Caco-2 (cell line): ENCODE measurements at regions not wholly inside any gene's neighbourhood (a gene's known extent, or its start where the extent isn't known, plus 50 kb on each side); places are given as distances from the start of the nearest gene placed in this dataset.

Experiments
- BruUV-seq: library from RNA; stranded (reverse); fragments of 400-500 nt; replicated peaks from 2 replicates; lab custom pipeline; 2021; lab: Mats Ljungman, UMichigan
- CTCF ChIA-PET: fragments of 300-600 bp; sonication (Branson Sonifier 250); formaldehyde crosslinking; loops from one replicate; lab custom pipeline; 2022; ENCODE audit warnings: antibody characterized with exemption; lab: Charles Lee
- POLR2A ChIA-PET: fragments of 300-600 bp; sonication (Branson Sonifier 250); formaldehyde crosslinking; loops from one replicate; lab custom pipeline; 2022; ENCODE audit warnings: antibody characterized with exemption; lab: Charles Lee
- DNase-seq, 2 experiments: peaks; one replicate each; pipeline versions ENCODE4 v3.0.0 to v3.0.0-alpha.2; 2020 to 2022
- H3K27me3 ChIP-seq: replicated peaks from 2 replicates; pipeline ENCODE4 v1.6.0; 2011; ENCODE audit warnings: low read length; ENCODE audit not compliant: control insufficient read depth, insufficient read depth
- H3K36me3 ChIP-seq: 2 replicates; pipeline ENCODE4 v1.5.1; 2011; ENCODE audit warnings: low read length; ENCODE audit not compliant: control insufficient read depth, insufficient read depth
- H3K4me1 ChIP-seq: fragments of 250-450 bp; sonication (Bioruptor Pico); 2 replicates; pipeline ENCODE4 v1.5.1; 2020; ENCODE audit warnings: mild to moderate bottlenecking
- H3K4me3 ChIP-seq: 2 replicates; pipeline ENCODE4 v1.5.1; 2011; ENCODE audit warnings: low read depth, mild to moderate bottlenecking, control low read depth, low read length
- H3K9me3 ChIP-seq: fragments of 250-450 bp; sonication (Bioruptor Pico); 2 replicates; pipeline ENCODE4 v1.5.1; 2020; ENCODE audit warnings: mild to moderate bottlenecking, moderate library complexity
- H3K27ac Mint-ChIP-seq: one replicate; pipeline ENCODE4 v1.8.0; 2022; ENCODE audit warnings: mixed read lengths; ENCODE audit not compliant: unreplicated experiment
- H3K27me3 Mint-ChIP-seq: one replicate; pipeline ENCODE4 v1.8.0; 2022; ENCODE audit warnings: mixed read lengths; ENCODE audit not compliant: insufficient read depth, unreplicated experiment
- H3K36me3 Mint-ChIP-seq: one replicate; pipeline ENCODE4 v1.8.0; 2022; ENCODE audit warnings: mild to moderate bottlenecking, mixed read lengths; ENCODE audit not compliant: insufficient read depth, unreplicated experiment
- H3K4me1 Mint-ChIP-seq: one replicate; pipeline ENCODE4 v1.8.0; 2022; ENCODE audit warnings: low read depth, mixed read lengths; ENCODE audit not compliant: unreplicated experiment
- H3K4me3 Mint-ChIP-seq: one replicate; pipeline ENCODE4 v1.8.0; 2022; ENCODE audit warnings: mild to moderate bottlenecking, moderate library complexity, mixed read lengths; ENCODE audit not compliant: unreplicated experiment
- H3K9me3 Mint-ChIP-seq: one replicate; pipeline ENCODE4 v1.8.0; 2022; ENCODE audit warnings: mixed read lengths; ENCODE audit not compliant: unreplicated experiment
- intact Hi-C: fragments of 100-400 bp; cut with micrococcal nuclease; formaldehyde crosslinking; loops from one replicate; pipeline ENCODE4 v1.10.0; 2022; ENCODE audit not compliant: unreplicated experiment
- TF ChIP-seq, protein P1 (sequence below), 2 experiments: fragments of 200-600 bp in 1 of 2; IDR thresholded peaks; 1 replicate in 1 of 2; 2 replicates in 1 of 2; pipeline versions ENCODE4 v1.5.1 to v1.8.0; 2011 to 2022; ENCODE audit warnings: antibody characterized with exemption in 1 of 2, control low read depth in 1 of 2, inconsistent platforms in 1 of 2, low read depth in 1 of 2, low read length in 1 of 2, mild to moderate bottlenecking in 1 of 2, moderate library complexity in 1 of 2; ENCODE audit not compliant: insufficient read depth in 1 of 2, severe bottlenecking in 1 of 2, unreplicated experiment in 1 of 2

DNA sequence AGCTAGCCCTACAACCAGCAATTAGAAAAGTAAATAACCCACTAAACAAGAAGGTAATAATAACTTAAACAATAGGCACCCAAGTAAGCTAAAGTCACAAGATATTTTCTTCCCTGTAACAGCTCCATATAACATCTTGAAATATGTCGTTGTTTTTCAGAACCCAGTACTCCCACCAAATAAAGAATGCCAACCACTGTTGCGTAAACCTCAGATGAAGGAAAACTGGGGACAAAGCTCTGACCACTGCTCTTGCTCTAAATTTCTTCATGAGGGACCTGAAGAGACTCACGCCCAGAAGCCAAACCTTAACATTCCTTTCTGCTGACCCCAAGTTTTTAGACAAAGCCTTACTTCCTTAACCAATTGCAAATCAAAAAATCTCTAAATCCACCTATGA is 267.7 kb upstream of the GAS1 start:
- Mint-ChIP-seq H3K36me3 (peaks cover 5% of the 10 kb centered on the region), H3K4me1 (no peaks in the 10 kb centered on the region), H3K27me3 (peaks cover 9% of the 10 kb centered on the region), H3K4me3 (no peak overlapping the region), H3K27ac (no peak overlapping the region), H3K9me3 (no peaks in the 10 kb centered on the region)
- no peaks in the 10 kb centered on the region for H3K9me3 ChIP-seq
- TF ChIP-seq, protein P1, sequence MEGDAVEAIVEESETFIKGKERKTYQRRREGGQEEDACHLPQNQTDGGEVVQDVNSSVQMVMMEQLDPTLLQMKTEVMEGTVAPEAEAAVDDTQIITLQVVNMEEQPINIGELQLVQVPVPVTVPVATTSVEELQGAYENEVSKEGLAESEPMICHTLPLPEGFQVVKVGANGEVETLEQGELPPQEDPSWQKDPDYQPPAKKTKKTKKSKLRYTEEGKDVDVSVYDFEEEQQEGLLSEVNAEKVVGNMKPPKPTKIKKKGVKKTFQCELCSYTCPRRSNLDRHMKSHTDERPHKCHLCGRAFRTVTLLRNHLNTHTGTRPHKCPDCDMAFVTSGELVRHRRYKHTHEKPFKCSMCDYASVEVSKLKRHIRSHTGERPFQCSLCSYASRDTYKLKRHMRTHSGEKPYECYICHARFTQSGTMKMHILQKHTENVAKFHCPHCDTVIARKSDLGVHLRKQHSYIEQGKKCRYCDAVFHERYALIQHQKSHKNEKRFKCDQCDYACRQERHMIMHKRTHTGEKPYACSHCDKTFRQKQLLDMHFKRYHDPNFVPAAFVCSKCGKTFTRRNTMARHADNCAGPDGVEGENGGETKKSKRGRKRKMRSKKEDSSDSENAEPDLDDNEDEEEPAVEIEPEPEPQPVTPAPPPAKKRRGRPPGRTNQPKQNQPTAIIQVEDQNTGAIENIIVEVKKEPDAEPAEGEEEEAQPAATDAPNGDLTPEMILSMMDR (IDR thresholded peaks at IDR 0.05; ENCODE audit: insufficient read depth in 1 of 2, low read depth in 1 of 2, low read length in 1 of 2, severe bottlenecking in 1 of 2, unreplicated experiment in 1 of 2) = no peak
- no peak overlapping the region for H3K4me3 ChIP-seq
- no peaks in the 10 kb centered on the region for H3K36me3 ChIP-seq
- DNase-seq = no peak
- ChIA-PET POLR2A (no interaction called here), CTCF (no interaction called here)
- no peaks in the 10 kb centered on the region for H3K4me1 ChIP-seq
- BruUV-seq = no TSS peak
- intact Hi-C loops = no loop called here
- no peaks in the 10 kb centered on the region for H3K27me3 ChIP-seq

DNA sequence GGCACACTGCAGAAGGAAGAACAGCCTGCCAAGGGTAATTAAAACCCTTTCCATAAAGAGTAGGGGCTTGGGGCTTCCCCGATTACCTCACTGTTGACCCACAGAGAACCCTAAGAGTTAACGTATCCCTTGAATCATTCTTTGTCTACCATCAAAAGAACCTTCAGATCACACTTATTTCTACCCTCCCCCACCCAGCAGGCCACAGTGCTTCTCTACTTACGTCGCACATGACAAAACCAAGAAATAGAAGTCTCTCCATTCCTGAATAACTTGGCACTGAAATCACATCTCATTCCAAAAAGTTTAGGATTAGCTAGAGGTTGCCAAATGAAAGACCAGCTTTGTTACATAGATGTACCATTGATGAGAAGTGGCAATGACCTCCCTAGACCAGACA is 268.7 kb upstream of the GAS1 start:
- Histone ChIP-seq H3K9me3 (no peaks in the 10 kb centered on the region), H3K4me3 (no peak overlapping the region), H3K36me3 (no peaks in the 10 kb centered on the region), H3K27me3 (no peaks in the 10 kb centered on the region), H3K4me1 (no peaks in the 10 kb centered on the region)
- H3K4me1 Mint-ChIP-seq = no peaks in the 10 kb centered on the region
- TF ChIP-seq, protein P1 (IDR thresholded peaks at IDR 0.05; ENCODE audit: insufficient read depth in 1 of 2, low read depth in 1 of 2, low read length in 1 of 2, severe bottlenecking in 1 of 2, unreplicated experiment in 1 of 2) = no peak
- no peaks in the 10 kb centered on the region for H3K9me3 Mint-ChIP-seq
- H3K36me3 Mint-ChIP-seq = peaks cover 5% of the 10 kb centered on the region
- no TSS peak for BruUV-seq
- intact Hi-C loops = no loop called here
- peaks cover 9% of the 10 kb centered on the region for H3K27me3 Mint-ChIP-seq
- no peak overlapping the region for H3K27ac Mint-ChIP-seq
- ChIA-PET POLR2A (no interaction called here), CTCF (no interaction called here)
- DNase-seq = no peak
- H3K4me3 Mint-ChIP-seq = no peak overlapping the region

DNA sequence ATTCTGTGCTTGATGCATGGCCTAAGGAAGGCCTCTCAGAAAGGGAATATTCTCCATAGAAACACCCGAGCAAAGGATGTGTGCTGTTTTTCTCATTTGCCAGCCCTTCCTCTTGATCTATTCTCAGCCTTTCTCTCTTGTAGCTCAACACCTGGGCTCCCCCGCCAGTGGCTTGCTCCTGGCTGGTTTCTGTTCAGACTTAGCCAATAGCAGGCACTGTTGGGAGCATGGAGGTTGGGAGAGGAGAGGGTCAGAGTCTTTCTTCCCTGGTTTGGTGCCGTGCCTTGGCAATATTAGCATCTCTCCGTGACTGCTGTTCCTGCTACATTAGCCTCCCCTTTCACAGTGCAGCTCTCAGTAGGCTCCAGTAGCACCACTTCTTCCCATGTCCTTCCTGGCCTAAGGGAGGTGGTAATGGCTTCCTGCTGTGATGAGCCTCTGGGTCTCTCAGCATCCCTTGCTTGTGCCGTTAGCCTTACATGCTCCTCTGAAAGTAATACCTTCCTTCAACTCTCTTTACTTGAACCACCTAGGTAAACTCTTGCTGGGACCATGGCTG is 269.7 kb upstream of the GAS1 start:
- Histone ChIP-seq H3K4me1 (no peaks in the 10 kb centered on the region), H3K27me3 (no peaks in the 10 kb centered on the region), H3K36me3 (no peaks in the 10 kb centered on the region), H3K9me3 (no peaks in the 10 kb centered on the region), H3K4me3 (no peak overlapping the region)
- Mint-ChIP-seq H3K4me3 (no peak overlapping the region), H3K36me3 (peaks cover 5% of the 10 kb centered on the region), H3K27me3 (peaks cover 9% of the 10 kb centered on the region), H3K4me1 (no peaks in the 10 kb centered on the region), H3K27ac (no peak overlapping the region), H3K9me3 (no peaks in the 10 kb centered on the region)
- BruUV-seq = no TSS peak
- TF ChIP-seq, protein P1 (IDR thresholded peaks at IDR 0.05; ENCODE audit: insufficient read depth in 1 of 2, low read depth in 1 of 2, low read length in 1 of 2, severe bottlenecking in 1 of 2, unreplicated experiment in 1 of 2) = no peak
- POLR2A ChIA-PET = no interaction called here
- DNase-seq = no peak
- CTCF ChIA-PET = no interaction called here
- intact Hi-C loops = no loop called here
